ENCODE measurements at regions not wholly inside any gene's neighbourhood (a gene's known extent, or its start where the extent isn't known, plus 50 kb on each side); places are given as distances from the start of the nearest gene placed in this dataset.

- ATAC-seq = no peak
- H3K27ac Mint-ChIP-seq = no peak overlapping the region
Measured at GRCh38 chr11:123249354-123249753, 54.3 kb upstream of the CLMP start.

More at GRCh38 chr11:123249354-123249753, 54.3 kb upstream of the CLMP start:
- Mint-ChIP-seq H3K27me3 (ENCODE audit: insufficient read depth, low read depth, poor library complexity) (peaks cover 7% of the 10 kb centered on the region), H3K4me3 (no peak overlapping the region), H3K9me3 (no peaks in the 10 kb centered on the region), H3K36me3 (ENCODE audit: low read depth) (no peaks in the 10 kb centered on the region), H3K4me1 (peaks cover 7% of the 10 kb centered on the region; the same call in 2 of the 3 replicates)
- Histone ChIP-seq H3K4me2 (no peak overlapping the region), H4K20me1 (replicated peaks; ENCODE audit: insufficient read depth) (no peaks in the 10 kb centered on the region), H3K27me3 (ENCODE audit: insufficient read depth) (no peaks in the 10 kb centered on the region), H3K27ac (ENCODE audit: low read depth) (no peak overlapping the region), H3K79me2 (replicated peaks; ENCODE audit: insufficient read depth) (no peaks in the 10 kb centered on the region), H2AFZ (no peak overlapping the region), H3K36me3 (ENCODE audit: insufficient read depth) (no peaks in the 10 kb centered on the region), H3K9me2 (ENCODE audit: insufficient read depth) (no peaks in the 10 kb centered on the region), H3K4me1 (ENCODE audit: insufficient read depth) (0 out of 2 replicates have a peak, but pooled peaks cover 4% of the 10 kb centered on the region), H3K4me3 (no peak overlapping the region), H3F3A (replicated peaks; ENCODE audit: low read depth) (no peaks in the 10 kb centered on the region)
- DNase-seq (ENCODE audit: low spot score) = no peak
- TF ChIP-seq POLR2AphosphoS5 (IDR thresholded peaks at IDR 0.05; ENCODE audit: low read depth) = no peak
- TF ChIP-seq JUNB (IDR thresholded peaks at IDR 0.05; ENCODE audit: unreplicated experiment) = no peak
- no peak for TF ChIP-seq EZH2phosphoT487 (IDR thresholded peaks at IDR 0.05; ENCODE audit: unreplicated experiment)
- no peak for TF ChIP-seq ETS1 (IDR thresholded peaks at IDR 0.05)
- TF ChIP-seq, protein P1, sequence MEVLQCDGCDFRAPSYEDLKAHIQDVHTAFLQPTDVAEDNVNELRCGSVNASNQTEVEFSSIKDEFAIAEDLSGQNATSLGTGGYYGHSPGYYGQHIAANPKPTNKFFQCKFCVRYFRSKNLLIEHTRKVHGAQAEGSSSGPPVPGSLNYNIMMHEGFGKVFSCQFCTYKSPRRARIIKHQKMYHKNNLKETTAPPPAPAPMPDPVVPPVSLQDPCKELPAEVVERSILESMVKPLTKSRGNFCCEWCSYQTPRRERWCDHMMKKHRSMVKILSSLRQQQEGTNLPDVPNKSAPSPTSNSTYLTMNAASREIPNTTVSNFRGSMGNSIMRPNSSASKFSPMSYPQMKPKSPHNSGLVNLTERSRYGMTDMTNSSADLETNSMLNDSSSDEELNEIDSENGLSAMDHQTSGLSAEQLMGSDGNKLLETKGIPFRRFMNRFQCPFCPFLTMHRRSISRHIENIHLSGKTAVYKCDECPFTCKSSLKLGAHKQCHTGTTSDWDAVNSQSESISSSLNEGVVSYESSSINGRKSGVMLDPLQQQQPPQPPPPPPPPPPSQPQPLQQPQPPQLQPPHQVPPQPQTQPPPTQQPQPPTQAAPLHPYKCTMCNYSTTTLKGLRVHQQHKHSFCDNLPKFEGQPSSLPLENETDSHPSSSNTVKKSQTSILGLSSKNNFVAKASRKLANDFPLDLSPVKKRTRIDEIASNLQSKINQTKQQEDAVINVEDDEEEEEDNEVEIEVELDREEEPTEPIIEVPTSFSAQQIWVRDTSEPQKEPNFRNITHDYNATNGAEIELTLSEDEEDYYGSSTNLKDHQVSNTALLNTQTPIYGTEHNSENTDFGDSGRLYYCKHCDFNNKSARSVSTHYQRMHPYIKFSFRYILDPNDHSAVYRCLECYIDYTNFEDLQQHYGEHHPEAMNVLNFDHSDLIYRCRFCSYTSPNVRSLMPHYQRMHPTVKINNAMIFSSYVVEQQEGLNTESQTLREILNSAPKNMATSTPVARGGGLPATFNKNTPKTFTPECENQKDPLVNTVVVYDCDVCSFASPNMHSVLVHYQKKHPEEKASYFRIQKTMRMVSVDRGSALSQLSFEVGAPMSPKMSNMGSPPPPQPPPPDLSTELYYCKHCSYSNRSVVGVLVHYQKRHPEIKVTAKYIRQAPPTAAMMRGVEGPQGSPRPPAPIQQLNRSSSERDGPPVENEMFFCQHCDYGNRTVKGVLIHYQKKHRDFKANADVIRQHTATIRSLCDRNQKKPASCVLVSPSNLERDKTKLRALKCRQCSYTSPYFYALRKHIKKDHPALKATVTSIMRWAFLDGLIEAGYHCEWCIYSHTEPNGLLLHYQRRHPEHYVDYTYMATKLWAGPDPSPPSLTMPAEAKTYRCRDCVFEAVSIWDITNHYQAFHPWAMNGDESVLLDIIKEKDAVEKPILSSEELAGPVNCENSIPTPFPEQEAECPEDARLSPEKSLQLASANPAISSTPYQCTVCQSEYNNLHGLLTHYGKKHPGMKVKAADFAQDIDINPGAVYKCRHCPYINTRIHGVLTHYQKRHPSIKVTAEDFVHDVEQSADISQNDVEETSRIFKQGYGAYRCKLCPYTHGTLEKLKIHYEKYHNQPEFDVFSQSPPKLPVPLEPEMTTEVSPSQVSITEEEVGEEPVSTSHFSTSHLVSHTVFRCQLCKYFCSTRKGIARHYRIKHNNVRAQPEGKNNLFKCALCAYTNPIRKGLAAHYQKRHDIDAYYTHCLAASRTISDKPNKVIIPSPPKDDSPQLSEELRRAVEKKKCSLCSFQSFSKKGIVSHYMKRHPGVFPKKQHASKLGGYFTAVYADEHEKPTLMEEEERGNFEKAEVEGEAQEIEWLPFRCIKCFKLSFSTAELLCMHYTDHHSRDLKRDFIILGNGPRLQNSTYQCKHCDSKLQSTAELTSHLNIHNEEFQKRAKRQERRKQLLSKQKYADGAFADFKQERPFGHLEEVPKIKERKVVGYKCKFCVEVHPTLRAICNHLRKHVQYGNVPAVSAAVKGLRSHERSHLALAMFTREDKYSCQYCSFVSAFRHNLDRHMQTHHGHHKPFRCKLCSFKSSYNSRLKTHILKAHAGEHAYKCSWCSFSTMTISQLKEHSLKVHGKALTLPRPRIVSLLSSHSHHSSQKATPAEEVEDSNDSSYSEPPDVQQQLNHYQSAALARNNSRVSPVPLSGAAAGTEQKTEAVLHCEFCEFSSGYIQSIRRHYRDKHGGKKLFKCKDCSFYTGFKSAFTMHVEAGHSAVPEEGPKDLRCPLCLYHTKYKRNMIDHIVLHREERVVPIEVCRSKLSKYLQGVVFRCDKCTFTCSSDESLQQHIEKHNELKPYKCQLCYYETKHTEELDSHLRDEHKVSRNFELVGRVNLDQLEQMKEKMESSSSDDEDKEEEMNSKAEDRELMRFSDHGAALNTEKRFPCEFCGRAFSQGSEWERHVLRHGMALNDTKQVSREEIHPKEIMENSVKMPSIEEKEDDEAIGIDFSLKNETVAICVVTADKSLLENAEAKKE (CRISPR knock-in tag; IDR thresholded peaks at IDR 0.05) = no peak
- TF ChIP-seq ZNF331 (CRISPR knock-in tag; IDR thresholded peaks at IDR 0.05; ENCODE audit: low read depth) = no peak
- TF ChIP-seq NANOG (IDR thresholded peaks at IDR 0.05; ENCODE audit: borderline replicate concordance) = no peak
- no peak for TF ChIP-seq ZNF114 (CRISPR knock-in tag; IDR thresholded peaks at IDR 0.05)
